HG02885 (cell line): ENCODE measurements at regions not wholly inside any gene's neighbourhood (a gene's known extent, or its start where the extent isn't known, plus 50 kb on each side); places are given as distances from the start of the nearest gene placed in this dataset.
"Not testable (repeated sequence)": the region's sequence is repeated elsewhere in the genome, so short reads cannot be mapped to it uniquely, and the experiment has no call there.

Experiments
- ATAC-seq: cut with Tn5 transposase; IDR thresholded peaks from one replicate; pipeline ENCODE4 v1.9.1; 2021; ENCODE audit warnings: mild to moderate bottlenecking; ENCODE audit not compliant: unreplicated experiment, poor library complexity

GRCh38 chr6:84977363-84977705, 212.9 kb upstream of the TBX18 start:
- no peak for ATAC-seq

GRCh38 chr6:84976526-84977362, 212.3 kb upstream of the TBX18 start:
- no peak for ATAC-seq

GRCh38 chr6:84975316-84975715, 210.9 kb upstream of the TBX18 start:
- ATAC-seq = no peak

- ATAC-seq = no peak
Measured at GRCh38 chr6:84973606-84974005, 209.2 kb upstream of the TBX18 start.

- ATAC-seq = no peak
Measured at GRCh38 chr6:84967965-84968364, 203.6 kb upstream of the TBX18 start.

- no peak for ATAC-seq
Measured at GRCh38 chr6:84967389-84967788, 203.0 kb upstream of the TBX18 start.

GRCh38 chr6:84953111-84953755, 188.8 kb upstream of the TBX18 start:
- no peak for ATAC-seq

- ATAC-seq = not testable (repeated sequence)
Measured at GRCh38 chr6:84944926-84945325, 180.5 kb upstream of the TBX18 start.

- no peak for ATAC-seq
Measured at GRCh38 chr6:84943905-84944304, 179.5 kb upstream of the TBX18 start.

- ATAC-seq = not testable (repeated sequence)
Measured at GRCh38 chr6:84941609-84942008, 177.2 kb upstream of the TBX18 start.

GRCh38 chr6:84929212-84929611, 164.8 kb upstream of the TBX18 start:
- ATAC-seq = no peak

- ATAC-seq = no peak
Measured at GRCh38 chr6:84927551-84927950, 163.2 kb upstream of the TBX18 start.

- no peak for ATAC-seq
Measured at GRCh38 chr6:84926189-84927155, 162.1 kb upstream of the TBX18 start.

GRCh38 chr6:84921891-84922290, 157.5 kb upstream of the TBX18 start:
- ATAC-seq = no peak

GRCh38 chr6:84920021-84920420, 155.6 kb upstream of the TBX18 start:
- no peak for ATAC-seq

GRCh38 chr6:84916704-84917103, 152.3 kb upstream of the TBX18 start:
- no peak for ATAC-seq

GRCh38 chr6:84912472-84913322, 148.3 kb upstream of the TBX18 start:
- ATAC-seq = no peak

GRCh38 chr6:84910906-84911607, 146.7 kb upstream of the TBX18 start:
- no peak for ATAC-seq

GRCh38 chr6:84908304-84908904, 144.0 kb upstream of the TBX18 start:
- ATAC-seq = no peak
